ENCODE measurements at regions not wholly inside any gene's neighbourhood (a gene's known extent, or its start where the extent isn't known, plus 50 kb on each side); places are given as distances from the start of the nearest gene placed in this dataset.

GRCh38 chr9:79896390-79896980, 324.7 kb downstream of the TLE4 start:
- no peaks in the 10 kb centered on the region for H3K9me1 ChIP-seq (replicated peaks; ENCODE audit: control insufficient read depth, extremely low read depth, insufficient read depth, low read length)
- ChIA-PET POLR2A (no interaction called here), CTCF (no interaction called here)
- no peak overlapping the region for H3K4me2 ChIP-seq (ENCODE audit: insufficient read depth, low read length)
- FAIRE-seq (no peak), DNase-seq (ENCODE audit: low read depth, low spot score) (no peak)
- H2AFZ ChIP-seq (ENCODE audit: low read depth, low read length) = no peak overlapping the region
- intact Hi-C loops (cut with micrococcal nuclease) = no loop called here
- no peaks in the 10 kb centered on the region for H4K20me1 ChIP-seq (replicated peaks; ENCODE audit: control insufficient read depth, extremely low read depth, insufficient read depth, low read length)
- no TSS peak for BruUV-seq (replicated peaks)
- no peaks in the 10 kb centered on the region for H3K9me3 ChIP-seq (replicated peaks; ENCODE audit: control insufficient read depth, insufficient read depth, low read length)
- H3K79me2 ChIP-seq (ENCODE audit: control insufficient read depth, insufficient read depth, low read length) = no peaks in the 10 kb centered on the region
- dilution Hi-C loops (cut with MboI; ENCODE audit: extremely low pct_ligation_motif_present, low sequenced_read_pairs) = no loop called here
- H3K4me3 ChIP-seq (replicated peaks in 1 of 3; ENCODE audit: insufficient read depth in 1 of 3, low read depth in 1 of 3, low read length in 3 of 3) = no peak overlapping the region
- no peaks in the 10 kb centered on the region for H3K36me3 ChIP-seq (ENCODE audit: control insufficient read depth in 2 of 2, extremely low read depth in 1 of 2, insufficient read depth in 2 of 2, low read length in 2 of 2)
- H3K27me3 ChIP-seq (ENCODE audit: control insufficient read depth in 2 of 2, insufficient read depth in 2 of 2, low read length in 2 of 2) = no peaks in the 10 kb centered on the region
- H3K9ac ChIP-seq (replicated peaks; ENCODE audit: extremely low read depth, insufficient read depth, low read length) = no peak overlapping the region
- no peaks in the 10 kb centered on the region for H3K4me1 ChIP-seq (ENCODE audit: control insufficient read depth, extremely low read depth, insufficient read depth, low read length)
- TF ChIP-seq POLR2A (IDR thresholded peaks at IDR 0.05; ENCODE audit: low read depth, low read length) (no peak), JUN (IDR thresholded peaks at IDR 0.05; ENCODE audit: borderline replicate concordance, insufficient read depth, insufficient read length, low read depth) (no peak), CTCF (IDR thresholded peaks at IDR 0.05; ENCODE audit: extremely low read depth in 1 of 2, insufficient read depth in 1 of 2, low read depth in 1 of 2, low read length in 2 of 2) (no peak)
- H3K27ac ChIP-seq (ENCODE audit: insufficient read depth, low read depth, low read length) = no peak overlapping the region

GRCh38 chr9:79895232-79895631, 323.5 kb downstream of the TLE4 start:
- H3K9ac ChIP-seq (replicated peaks; ENCODE audit: extremely low read depth, insufficient read depth, low read length) = no peak overlapping the region
- H4K20me1 ChIP-seq (replicated peaks; ENCODE audit: control insufficient read depth, extremely low read depth, insufficient read depth, low read length) = no peaks in the 10 kb centered on the region
- DNase-seq (ENCODE audit: low read depth, low spot score) (no peak), FAIRE-seq (no peak)
- intact Hi-C loops (cut with micrococcal nuclease) (no loop called here), dilution Hi-C loops (cut with MboI; ENCODE audit: extremely low pct_ligation_motif_present, low sequenced_read_pairs) (no loop called here)
- H3K36me3 ChIP-seq (ENCODE audit: control insufficient read depth in 2 of 2, extremely low read depth in 1 of 2, insufficient read depth in 2 of 2, low read length in 2 of 2) = no peaks in the 10 kb centered on the region
- H2AFZ ChIP-seq (ENCODE audit: low read depth, low read length) = no peak overlapping the region
- no peak for TF ChIP-seq JUN (IDR thresholded peaks at IDR 0.05; ENCODE audit: borderline replicate concordance, insufficient read depth, insufficient read length, low read depth)
- TF ChIP-seq MAX (IDR thresholded peaks at IDR 0.05; ENCODE audit: insufficient read depth, insufficient read length) = no peak
- no peak for TF ChIP-seq POLR2AphosphoS5 (IDR thresholded peaks at IDR 0.05; ENCODE audit: insufficient read depth, low read depth, low read length)
- no peak for TF ChIP-seq POLR2A (IDR thresholded peaks at IDR 0.05; ENCODE audit: low read depth, low read length)
- TF ChIP-seq EZH2 (IDR thresholded peaks at IDR 0.05; ENCODE audit: borderline replicate concordance, low read depth, low read length, severe bottlenecking) = no peak
- TF ChIP-seq CTCF (IDR thresholded peaks at IDR 0.05; ENCODE audit: extremely low read depth in 1 of 2, insufficient read depth in 1 of 2, low read depth in 1 of 2, low read length in 2 of 2) = no peak
- TF ChIP-seq MYC (IDR thresholded peaks at IDR 0.05; ENCODE audit: low read depth, low read length) = no peak
- no peak for TF ChIP-seq FOS (IDR thresholded peaks at IDR 0.05; ENCODE audit: borderline replicate concordance, insufficient read depth, low read length)
- no peak for TF ChIP-seq GATA2 (IDR thresholded peaks at IDR 0.05; ENCODE audit: insufficient read depth, insufficient read length, low read depth, low read length)
- H3K9me3 ChIP-seq (replicated peaks; ENCODE audit: control insufficient read depth, insufficient read depth, low read length) = no peaks in the 10 kb centered on the region
- H3K27ac ChIP-seq (ENCODE audit: insufficient read depth, low read depth, low read length) = no peak overlapping the region
- CTCF ChIA-PET = no interaction called here
- H3K4me1 ChIP-seq (ENCODE audit: control insufficient read depth, extremely low read depth, insufficient read depth, low read length) = no peaks in the 10 kb centered on the region
- H3K4me2 ChIP-seq (ENCODE audit: insufficient read depth, low read length) = no peak overlapping the region
- no peak overlapping the region for H3K4me3 ChIP-seq (replicated peaks in 1 of 3; ENCODE audit: insufficient read depth in 1 of 3, low read depth in 1 of 3, low read length in 3 of 3)
- no peaks in the 10 kb centered on the region for H3K79me2 ChIP-seq (ENCODE audit: control insufficient read depth, insufficient read depth, low read length)
- H3K9me1 ChIP-seq (replicated peaks; ENCODE audit: control insufficient read depth, extremely low read depth, insufficient read depth, low read length) = no peaks in the 10 kb centered on the region
- BruUV-seq (replicated peaks) = no TSS peak
- no peaks in the 10 kb centered on the region for H3K27me3 ChIP-seq (ENCODE audit: control insufficient read depth in 2 of 2, insufficient read depth in 2 of 2, low read length in 2 of 2)
- POLR2A ChIA-PET = no interaction called here
